Effector memory CD4-positive, alpha-beta T cell (primary cell): ENCODE measurements at regions not wholly inside any gene's neighbourhood (a gene's known extent, or its start where the extent isn't known, plus 50 kb on each side); places are given as distances from the start of the nearest gene placed in this dataset.

Source experiments
- DNase-seq, 3 donors: peaks; one replicate each; pipeline ENCODE4 v3.0.0-alpha.2; 2020
- H3K27ac ChIP-seq: 2 replicates; pipeline ENCODE4 v1.7.0; 2013; ENCODE audit warnings: mild to moderate bottlenecking, low read length, moderate library complexity; ENCODE audit not compliant: insufficient read depth, poor library complexity, severe bottlenecking
- H3K27me3 ChIP-seq: replicated peaks from 2 replicates; pipeline ENCODE4 v1.7.0; 2013; ENCODE audit warnings: mild to moderate bottlenecking, low read length; ENCODE audit not compliant: insufficient read depth, control insufficient read depth, poor library complexity, severe bottlenecking
- H3K36me3 ChIP-seq: 2 replicates; pipeline ENCODE4 v1.7.0; 2013; ENCODE audit warnings: mild to moderate bottlenecking, low read length, moderate library complexity; ENCODE audit not compliant: control insufficient read depth, insufficient read depth
- H3K4me1 ChIP-seq: 2 replicates; pipeline ENCODE4 v1.7.0; 2013; ENCODE audit warnings: low read length, mild to moderate bottlenecking; ENCODE audit not compliant: control insufficient read depth, insufficient read depth, poor library complexity, severe bottlenecking
- H3K4me3 ChIP-seq: 2 replicates; pipeline ENCODE4 v1.7.0; 2013; ENCODE audit warnings: low read length, low read depth, mild to moderate bottlenecking; ENCODE audit not compliant: insufficient read depth, poor library complexity, severe bottlenecking
- H3K9me3 ChIP-seq: 2 replicates; pipeline ENCODE4 v1.7.0; 2013; ENCODE audit warnings: mild to moderate bottlenecking, low read length, moderate library complexity; ENCODE audit not compliant: control insufficient read depth

DNA sequence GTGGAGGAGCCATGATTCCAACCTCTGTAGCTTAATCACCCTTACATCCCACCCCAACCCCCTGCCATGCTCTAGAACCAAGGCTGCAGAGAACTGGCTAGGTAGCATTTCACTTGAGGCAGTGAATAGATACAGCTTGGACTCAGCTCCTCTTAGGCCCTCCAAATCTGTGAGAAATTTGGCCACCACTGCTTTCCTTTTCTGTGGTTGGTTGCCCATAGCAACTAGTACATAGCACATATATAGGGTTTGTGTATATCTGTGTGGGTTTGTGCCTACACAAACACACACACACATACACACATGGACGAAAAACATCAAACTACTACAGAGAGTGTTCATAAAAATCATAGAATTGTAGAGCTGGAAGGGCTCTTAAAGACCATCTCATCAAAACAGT lies 52.0 kb upstream of the CCDC160 start:
- Histone ChIP-seq H3K27me3 (no peaks in the 10 kb centered on the region), H3K27ac (no peak overlapping the region), H3K36me3 (no peaks in the 10 kb centered on the region), H3K4me1 (peaks cover 19% of the 10 kb centered on the region), H3K9me3 (no peaks in the 10 kb centered on the region), H3K4me3 (no peak overlapping the region)
- no peak for DNase-seq

DNA sequence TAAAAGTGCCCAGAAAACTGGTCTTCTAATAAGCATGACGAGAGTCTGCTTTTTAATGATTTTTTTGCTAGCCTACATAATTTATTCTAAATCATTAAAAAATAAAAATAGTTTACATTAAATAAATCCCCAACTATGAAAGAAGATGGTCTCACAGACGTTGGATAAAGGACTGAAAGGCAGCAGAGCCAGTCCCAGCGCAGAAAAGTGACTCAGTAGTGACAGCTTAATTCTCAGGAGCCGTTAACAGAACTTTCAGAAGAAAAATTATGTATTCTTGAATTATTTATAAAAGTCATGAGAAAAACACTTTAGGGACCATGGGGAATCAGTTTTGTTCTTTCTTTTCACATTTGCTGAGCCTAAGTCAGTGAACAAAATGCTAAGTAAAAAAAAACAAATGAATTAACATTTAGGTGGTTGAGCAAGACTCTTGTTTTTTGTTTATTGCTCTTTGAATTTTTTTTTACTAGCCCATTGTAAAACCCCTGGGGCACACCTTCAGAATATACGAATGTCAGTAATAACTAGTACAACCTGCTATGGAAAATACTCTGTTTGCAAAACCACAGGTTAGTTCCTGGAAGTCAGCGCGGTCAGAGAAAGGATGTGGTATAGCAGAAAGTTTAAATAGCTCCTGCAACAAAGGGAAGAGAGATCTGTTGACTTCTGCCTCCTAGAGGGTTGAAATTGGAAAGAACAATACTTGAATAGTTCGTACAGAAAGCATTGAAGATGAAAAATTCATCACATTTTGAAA lies 50.4 kb upstream of the CCDC160 start:
- no peaks in the 10 kb centered on the region for H3K9me3 ChIP-seq
- H3K4me3 ChIP-seq = no peak overlapping the region
- DNase-seq = peak; percentile 16 to 32 (median 28)

More for the DNA sequence above, 50.4 kb upstream of the CCDC160 start:
- H3K36me3 ChIP-seq = no peaks in the 10 kb centered on the region
- peaks cover 19% of the 10 kb centered on the region for H3K4me1 ChIP-seq
- no peaks in the 10 kb centered on the region for H3K27me3 ChIP-seq
- no peak overlapping the region for H3K27ac ChIP-seq
